Left lung (tissue), 4 donors: ENCODE measurements at regions not wholly inside any gene's neighbourhood (a gene's known extent, or its start where the extent isn't known, plus 50 kb on each side); places are given as distances from the start of the nearest gene placed in this dataset.

ENCODE experiments used
- ATAC-seq: fragments of 200-7000 bp; cut with Tn5 transposase; one replicate; pipeline ENCODE4 v1.9.1; 2020; ENCODE audit warnings: moderate library complexity
- DNase-seq, 4 donors: peaks; one replicate each; pipeline ENCODE4 v3.0.0-alpha.2; 2013 to 2020
- H3K27ac ChIP-seq, 2 donors: fragments of 200-600 bp; sonication (generic) in 1 of 2; one replicate each; pipeline versions ENCODE4 v1.5.0 to v1.8.0; 2020 to 2021
- H3K27me3 ChIP-seq, 2 donors: fragments of 200-600 bp; sonication (generic) in 1 of 2; one replicate each; pipeline versions ENCODE4 v1.5.0 to v1.8.0; 2020 to 2021
- H3K36me3 ChIP-seq, 2 donors: fragments of 200-600 bp; sonication (generic) in 1 of 2; one replicate each; pipeline versions ENCODE4 v1.5.0 to v1.8.0; 2020 to 2021
- H3K4me1 ChIP-seq, 2 donors: fragments of 200-600 bp; one replicate each; pipeline ENCODE4 v1.8.0; 2021
- H3K4me3 ChIP-seq, 2 donors: fragments of 200-600 bp; sonication (generic) in 1 of 2; one replicate each; pipeline versions ENCODE4 v1.5.0 to v1.8.0; 2020 to 2021; ENCODE audit warnings: mild to moderate bottlenecking in 1 of 2
- H3K9me3 ChIP-seq, 2 donors: fragments of 200-600 bp; sonication (generic) in 1 of 2; one replicate each; pipeline versions ENCODE4 v1.5.0 to v1.8.0; 2020 to 2021
- CTCF ChIP-seq, 2 donors: fragments of 200-600 bp; sonication (generic) in 1 of 2; IDR thresholded peaks; one replicate each; pipeline versions ENCODE4 v1.5.0 to v1.8.0; 2021; ENCODE audit warnings: antibody characterized with exemption in 2 of 2
- intact Hi-C, 2 donors: fragments of 100-400 bp; cut with DNase I; formaldehyde crosslinking; loops; one replicate each; pipeline versions ENCODE4 v1.11.2 to v1.14.2; 2022
- donor health status: DM: no; HTN: yes; CAD: no.
- donor health status: DM: no; HTN: no; CAD: no.

DNA sequence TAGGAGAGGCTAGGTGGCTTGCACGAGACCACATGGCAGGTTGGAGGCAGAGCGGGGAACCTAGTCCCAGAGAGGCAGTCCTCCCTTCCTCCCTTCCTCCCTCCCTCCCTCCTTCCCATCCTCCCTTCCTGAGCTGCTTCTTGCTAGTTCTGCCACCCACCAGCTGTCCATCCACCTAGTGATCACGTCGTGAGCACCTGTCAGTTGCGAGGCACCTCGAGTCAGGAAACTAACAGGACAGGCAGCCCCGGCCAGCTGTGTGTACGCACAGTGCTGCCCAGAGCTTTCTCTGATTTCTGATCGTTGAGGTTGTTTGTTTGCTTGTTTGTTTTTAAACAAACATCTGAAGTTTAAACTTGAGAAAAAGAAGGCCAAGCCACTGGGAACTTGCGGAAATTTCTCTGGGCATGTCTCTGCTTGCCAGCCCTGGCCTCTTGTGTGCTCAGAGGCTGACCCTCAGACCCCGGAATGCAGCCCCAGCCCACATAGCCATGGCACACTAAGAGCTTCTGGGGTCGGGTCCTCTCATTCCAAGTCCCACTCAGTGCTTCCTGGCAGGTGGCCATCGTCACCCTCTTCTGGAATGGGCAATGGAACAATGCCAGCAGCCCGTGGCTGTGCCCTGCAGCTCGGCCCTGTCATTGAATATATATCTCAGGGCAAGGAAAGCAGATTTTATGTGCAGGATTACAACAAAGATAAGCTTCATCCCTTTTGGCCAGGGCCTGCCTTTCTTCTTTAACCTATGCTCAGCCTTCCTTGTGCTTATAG is 174.0 kb downstream of the KATNIP start:
- Histone ChIP-seq H3K27ac (no peak overlapping the region), H3K4me3 (no peak overlapping the region), H3K9me3 (no peaks in the 10 kb centered on the region), H3K27me3 (no peaks in the 10 kb centered on the region), H3K36me3 (peaks cover 0 to 50% of the 10 kb centered on the region in 2 donors), H3K4me1 (no peaks in the 10 kb centered on the region)
- TF ChIP-seq CTCF (IDR thresholded peaks at IDR 0.05), result no peak
- no peak for ATAC-seq
- DNase-seq, result no peak
- intact Hi-C loops, result no loop called here

GRCh38 chr16:27724482-27725235 is 174.7 kb downstream of the KATNIP start:
- H3K4me1 ChIP-seq, result no peaks in the 10 kb centered on the region
- no peak for DNase-seq
- no peaks in the 10 kb centered on the region for H3K9me3 ChIP-seq
- peak; percentile 21 for ATAC-seq
- no peak for TF ChIP-seq CTCF (IDR thresholded peaks at IDR 0.05)
- no peaks in the 10 kb centered on the region for H3K27me3 ChIP-seq
- no peak overlapping the region for H3K4me3 ChIP-seq
- no peak overlapping the region for H3K27ac ChIP-seq
- intact Hi-C loops, result no loop called here
- H3K36me3 ChIP-seq, result peaks cover 0 to 50% of the 10 kb centered on the region in 2 donors

DNA sequence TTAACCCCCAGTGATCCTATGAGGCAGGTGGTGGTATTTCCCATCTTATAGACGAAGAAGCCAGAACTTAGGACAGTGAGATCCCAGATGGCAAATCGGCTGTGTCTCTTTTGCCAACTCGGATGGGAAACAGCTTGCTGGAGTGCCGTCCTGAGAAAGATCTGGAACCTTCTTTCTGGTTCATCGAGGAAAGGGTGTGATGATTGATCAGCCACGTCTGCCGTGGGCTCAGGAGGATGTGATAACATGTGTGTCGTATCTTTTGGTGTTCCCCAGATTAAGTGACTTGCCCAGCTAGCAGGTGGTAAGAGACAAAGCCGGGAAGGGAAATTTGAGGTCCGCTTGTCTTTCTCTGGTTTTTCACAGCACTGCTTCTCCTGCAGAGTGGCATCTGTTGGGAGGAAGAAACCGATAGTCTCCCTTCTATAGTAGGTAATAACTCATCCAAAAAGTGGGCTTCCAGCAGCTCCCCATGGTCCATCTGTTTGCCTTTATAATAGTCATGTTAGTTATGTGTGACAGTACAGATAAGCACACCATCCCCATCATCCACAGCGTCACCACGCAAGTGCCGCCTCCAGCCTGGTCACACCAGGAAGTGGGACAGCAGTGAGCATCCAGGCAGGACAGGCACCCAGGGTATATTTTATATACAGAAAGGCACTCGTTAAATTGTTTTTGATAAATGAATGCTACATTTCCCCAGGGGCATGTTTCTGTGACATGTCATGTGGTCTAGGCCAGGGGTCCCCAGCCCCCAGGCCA is 175.5 kb downstream of the KATNIP start:
- H3K4me3 ChIP-seq, result no peak overlapping the region
- peak in 1 of 4 donors; percentile 24 for DNase-seq
- H3K27ac ChIP-seq, result no peak overlapping the region
- H3K36me3 ChIP-seq, result peaks cover 0 to 51% of the 10 kb centered on the region in 2 donors
- no peak for TF ChIP-seq CTCF (IDR thresholded peaks at IDR 0.05)
- no peak for ATAC-seq
- H3K4me1 ChIP-seq, result no peaks in the 10 kb centered on the region
- intact Hi-C loops, result no loop called here
- no peaks in the 10 kb centered on the region for H3K9me3 ChIP-seq
- no peaks in the 10 kb centered on the region for H3K27me3 ChIP-seq

- intact Hi-C loops, result no loop called here
- DNase-seq (peak in 1 of 4 donors; percentile 44), ATAC-seq (no peak)
- H3K27me3 ChIP-seq, result no peaks in the 10 kb centered on the region
- no peak for TF ChIP-seq CTCF (IDR thresholded peaks at IDR 0.05)
- no peaks in the 10 kb centered on the region for H3K4me1 ChIP-seq
- H3K9me3 ChIP-seq, result no peaks in the 10 kb centered on the region
- no peak overlapping the region for H3K4me3 ChIP-seq
- no peak overlapping the region for H3K27ac ChIP-seq
- peaks cover 0 to 45% of the 10 kb centered on the region in 2 donors for H3K36me3 ChIP-seq
Measured at GRCh38 chr16:27726621-27727261, 176.8 kb downstream of the KATNIP start.
